Neural progenitor cell (in vitro differentiated cells): ENCODE measurements at regions not wholly inside any gene's neighbourhood (a gene's known extent, or its start where the extent isn't known, plus 50 kb on each side); places are given as distances from the start of the nearest gene placed in this dataset.

Experiments
- DNase-seq: peaks from one replicate; pipeline ENCODE4 v3.0.0-alpha.2; 2016; ENCODE audit warnings: low spot score
- H2AFZ ChIP-seq: fragments of 200-600 bp; sonication (generic); replicated peaks from 2 replicates; pipeline ENCODE4 v1.6.1; 2016; ENCODE audit warnings: antibody characterized with exemption
- H3F3A ChIP-seq: fragments of 200-600 bp; sonication (generic); 2 replicates; pipeline ENCODE4 v1.6.1; 2016; ENCODE audit warnings: antibody characterized with exemption, low read depth
- H3K27ac ChIP-seq: fragments of 200-600 bp; sonication (generic); 2 replicates; pipeline ENCODE4 v1.5.1; 2016; ENCODE audit warnings: mild to moderate bottlenecking
- H3K27me3 ChIP-seq: fragments of 200-600 bp; sonication (generic); 2 replicates; pipeline ENCODE4 v1.6.1; 2016; ENCODE audit warnings: mild to moderate bottlenecking, moderate library complexity
- H3K36me3 ChIP-seq: fragments of 200-600 bp; sonication (generic); 2 replicates; pipeline ENCODE4 v1.5.1; 2016
- H3K4me1 ChIP-seq: fragments of 200-600 bp; sonication (generic); 2 replicates; pipeline ENCODE4 v1.6.1; 2016; ENCODE audit warnings: mixed run types
- H3K4me2 ChIP-seq: fragments of 200-600 bp; sonication (generic); 2 replicates; pipeline ENCODE4 v1.6.1; 2016
- H3K4me3 ChIP-seq: fragments of 200-600 bp; sonication (generic); 2 replicates; pipeline ENCODE4 v1.5.1; 2016
- H3K79me2 ChIP-seq: fragments of 200-600 bp; sonication (generic); 2 replicates; pipeline ENCODE4 v1.6.1; 2016; ENCODE audit warnings: low read depth
- H3K9ac ChIP-seq: fragments of 200-600 bp; sonication (generic); 2 replicates; pipeline ENCODE4 v1.6.1; 2016
- H3K9me3 ChIP-seq: fragments of 200-600 bp; sonication (generic); 2 replicates; pipeline ENCODE4 v1.5.1; 2016; ENCODE audit warnings: low read depth
- H4K20me1 ChIP-seq: fragments of 200-600 bp; sonication (generic); 2 replicates; pipeline ENCODE4 v1.6.1; 2016; ENCODE audit warnings: low read depth
- H3K27ac Mint-ChIP-seq: 3 replicates; pipeline ENCODE4 v1.8.0; 2021; ENCODE audit warnings: mixed read lengths
- H3K27me3 Mint-ChIP-seq: 2 replicates; pipeline ENCODE4 v1.8.0; 2022; ENCODE audit warnings: low read depth, mild to moderate bottlenecking, inconsistent platforms, moderate library complexity, mixed read lengths; ENCODE audit not compliant: insufficient read depth
- H3K36me3 Mint-ChIP-seq: 3 replicates; pipeline ENCODE4 v1.8.0; 2021; ENCODE audit warnings: mixed read lengths
- H3K4me1 Mint-ChIP-seq: 3 replicates; pipeline ENCODE4 v1.8.0; 2021; ENCODE audit warnings: mixed read lengths
- H3K4me3 Mint-ChIP-seq: 3 replicates; pipeline ENCODE4 v1.8.0; 2021; ENCODE audit warnings: mild to moderate bottlenecking, moderate library complexity, mixed read lengths
- H3K9me3 Mint-ChIP-seq: 3 replicates; pipeline ENCODE4 v1.8.0; 2020; ENCODE audit warnings: mixed read lengths
- CTCF ChIP-seq: fragments of 200-600 bp; sonication (generic); IDR thresholded peaks from 2 replicates; pipeline ENCODE4 v1.5.1; 2017; ENCODE audit warnings: antibody characterized with exemption, mild to moderate bottlenecking
- EZH2 ChIP-seq: fragments of 200-600 bp; sonication (generic); IDR thresholded peaks from 2 replicates; pipeline ENCODE4 v1.6.1; 2017; ENCODE audit warnings: antibody characterized with exemption, mild to moderate bottlenecking, moderate library complexity
- EZH2phosphoT487 ChIP-seq: fragments of 200-600 bp; sonication (generic); IDR thresholded peaks from 2 replicates; pipeline ENCODE4 v1.6.1; 2017; ENCODE audit warnings: antibody characterized with exemption

- H3K9me3 ChIP-seq, result no peaks in the 10 kb centered on the region
- Mint-ChIP-seq H3K9me3 (peaks cover 3% of the 10 kb centered on the region), H3K4me3 (no peak overlapping the region), H3K27me3 (peaks cover 2% of the 10 kb centered on the region), H3K4me1 (no peaks in the 10 kb centered on the region), H3K27ac (no peak overlapping the region), H3K36me3 (peaks cover 2% of the 10 kb centered on the region)
- H3K79me2 ChIP-seq, result no peaks in the 10 kb centered on the region
- H4K20me1 ChIP-seq, result no peaks in the 10 kb centered on the region
- TF ChIP-seq EZH2phosphoT487 (no peak), EZH2 (no peak), CTCF (no peak)
- H3K4me3 ChIP-seq, result no peak overlapping the region
- peak overlapping the region; percentile 95 for H2AFZ ChIP-seq
- no peak overlapping the region for H3K9ac ChIP-seq
- DNase-seq, result no peak
- no peaks in the 10 kb centered on the region for H3F3A ChIP-seq
- H3K4me2 ChIP-seq, result no peak overlapping the region
- no peak overlapping the region for H3K27ac ChIP-seq
- no peaks in the 10 kb centered on the region for H3K36me3 ChIP-seq
- H3K4me1 ChIP-seq, result no peaks in the 10 kb centered on the region
- no peaks in the 10 kb centered on the region for H3K27me3 ChIP-seq
Measured at GRCh38 chr4:69025999-69026387, 70.3 kb upstream of the UGT2B7 start.

GRCh38 chr4:69026974-69027373 is 69.3 kb upstream of the UGT2B7 start:
- H3K4me3 ChIP-seq, result no peak overlapping the region
- no peak for DNase-seq
- no peaks in the 10 kb centered on the region for H3K27me3 ChIP-seq
- H3K4me2 ChIP-seq, result no peak overlapping the region
- no peak overlapping the region for H3K4me3 Mint-ChIP-seq
- H3K9me3 Mint-ChIP-seq, result peaks cover 3% of the 10 kb centered on the region
- no peak overlapping the region for H3K9ac ChIP-seq
- H3K27me3 Mint-ChIP-seq, result peaks cover 2% of the 10 kb centered on the region
- H4K20me1 ChIP-seq, result no peaks in the 10 kb centered on the region
- no peaks in the 10 kb centered on the region for H3K4me1 ChIP-seq
- H3K36me3 Mint-ChIP-seq, result peaks cover 2% of the 10 kb centered on the region
- H3K27ac ChIP-seq, result no peak overlapping the region
- no peaks in the 10 kb centered on the region for H3K4me1 Mint-ChIP-seq
- TF ChIP-seq CTCF, result no peak
- TF ChIP-seq EZH2phosphoT487, result no peak
- no peak for TF ChIP-seq EZH2
- no peaks in the 10 kb centered on the region for H3K9me3 ChIP-seq
- H3K27ac Mint-ChIP-seq, result no peak overlapping the region
- no peaks in the 10 kb centered on the region for H3K79me2 ChIP-seq
- H3K36me3 ChIP-seq, result no peaks in the 10 kb centered on the region
- H3F3A ChIP-seq, result no peaks in the 10 kb centered on the region
- no peak overlapping the region for H2AFZ ChIP-seq

- H3K4me2 ChIP-seq, result no peak overlapping the region
- no peaks in the 10 kb centered on the region for H3K9me3 ChIP-seq
- no peaks in the 10 kb centered on the region for H3F3A ChIP-seq
- H4K20me1 ChIP-seq, result no peaks in the 10 kb centered on the region
- no peaks in the 10 kb centered on the region for H3K79me2 ChIP-seq
- H3K27ac ChIP-seq, result no peak overlapping the region
- TF ChIP-seq EZH2phosphoT487, result no peak
- TF ChIP-seq EZH2, result no peak
- TF ChIP-seq CTCF, result no peak
- no peaks in the 10 kb centered on the region for H3K27me3 ChIP-seq
- no peaks in the 10 kb centered on the region for H3K36me3 ChIP-seq
- no peak for DNase-seq
- no peak overlapping the region for H3K9ac ChIP-seq
- Mint-ChIP-seq H3K27ac (no peak overlapping the region), H3K27me3 (peaks cover 3% of the 10 kb centered on the region), H3K36me3 (no peaks in the 10 kb centered on the region), H3K4me3 (no peak overlapping the region), H3K9me3 (peaks cover 14% of the 10 kb centered on the region), H3K4me1 (no peaks in the 10 kb centered on the region)
- no peak overlapping the region for H2AFZ ChIP-seq
- no peaks in the 10 kb centered on the region for H3K4me1 ChIP-seq
- H3K4me3 ChIP-seq, result no peak overlapping the region
Measured at GRCh38 chr4:69030326-69030725, 65.9 kb upstream of the UGT2B7 start.
